Hepatocyte (in vitro differentiated cells): ENCODE measurements at regions not wholly inside any gene's neighbourhood (a gene's known extent, or its start where the extent isn't known, plus 50 kb on each side); places are given as distances from the start of the nearest gene placed in this dataset.

Experiments used
- DNase-seq: peaks from one replicate; pipeline ENCODE4 v3.0.0-alpha.2; 2016; ENCODE audit warnings: low spot score
- H2AFZ ChIP-seq: fragments of 200-600 bp; sonication (generic); 2 replicates; pipeline ENCODE4 v1.6.0; 2016; ENCODE audit warnings: antibody characterized with exemption, mild to moderate bottlenecking
- H3K27ac ChIP-seq: fragments of 200-600 bp; sonication (generic); 2 replicates; pipeline ENCODE4 v1.5.1; 2016; ENCODE audit warnings: mild to moderate bottlenecking
- H3K27me3 ChIP-seq: fragments of 200-600 bp; sonication (generic); 2 replicates; pipeline ENCODE4 v1.6.1; 2016
- H3K36me3 ChIP-seq: fragments of 200-600 bp; sonication (generic); replicated peaks from 2 replicates; pipeline ENCODE4 v1.5.1; 2016; ENCODE audit warnings: low read depth; ENCODE audit not compliant: insufficient read depth
- H3K4me1 ChIP-seq: fragments of 200-600 bp; sonication (generic); 2 replicates; pipeline ENCODE4 v1.5.1; 2016; ENCODE audit warnings: mild to moderate bottlenecking, moderate library complexity; ENCODE audit not compliant: insufficient read depth
- H3K4me2 ChIP-seq: fragments of 200-600 bp; sonication (generic); 2 replicates; pipeline ENCODE4 v1.6.0; 2016
- H3K4me3 ChIP-seq: fragments of 200-600 bp; sonication (generic); 2 replicates; pipeline ENCODE4 v1.5.1; 2016; ENCODE audit warnings: mild to moderate bottlenecking
- H3K79me2 ChIP-seq: fragments of 200-600 bp; sonication (generic); 2 replicates; pipeline ENCODE4 v1.6.0; 2017; ENCODE audit warnings: mild to moderate bottlenecking
- H3K9me2 ChIP-seq: fragments of 200-600 bp; sonication (generic); replicated peaks from 2 replicates; pipeline ENCODE4 v1.6.0; 2017; ENCODE audit warnings: mild to moderate bottlenecking; ENCODE audit not compliant: insufficient read depth
- H3K9me3 ChIP-seq: fragments of 200-600 bp; sonication (generic); 2 replicates; pipeline ENCODE4 v1.5.1; 2016; ENCODE audit warnings: low read depth, mild to moderate bottlenecking
- H4K20me1 ChIP-seq: fragments of 200-600 bp; sonication (generic); 2 replicates; pipeline ENCODE4 v1.6.0; 2016; ENCODE audit warnings: mild to moderate bottlenecking; ENCODE audit not compliant: insufficient read depth, poor library complexity, severe bottlenecking
- CTCF ChIP-seq: fragments of 200-600 bp; sonication (generic); IDR thresholded peaks from 2 replicates; pipeline ENCODE4 v1.5.1; 2016; ENCODE audit warnings: antibody characterized with exemption, mild to moderate bottlenecking; ENCODE audit not compliant: poor library complexity
- EZH2 ChIP-seq: fragments of 200-600 bp; sonication (generic); IDR thresholded peaks from 2 replicates; pipeline ENCODE4 v1.6.1; 2016; ENCODE audit warnings: antibody characterized with exemption, mild to moderate bottlenecking, borderline replicate concordance
- EZH2phosphoT487 ChIP-seq: fragments of 200-600 bp; sonication (generic); IDR thresholded peaks from one replicate; pipeline ENCODE4 v1.6.1; 2018; ENCODE audit warnings: antibody characterized with exemption, mild to moderate bottlenecking, low read depth, moderate library complexity; ENCODE audit not compliant: unreplicated experiment, severe bottlenecking
- WGBS: methylation state at CpG from one replicate; pipeline ENCODE4 v1.1.6; 2016; ENCODE audit warnings: low lambda C conversion rate; ENCODE audit errors: missing lambda C conversion rate; 5-methylcytosine and 5-hydroxymethylcytosine counted together

DNA sequence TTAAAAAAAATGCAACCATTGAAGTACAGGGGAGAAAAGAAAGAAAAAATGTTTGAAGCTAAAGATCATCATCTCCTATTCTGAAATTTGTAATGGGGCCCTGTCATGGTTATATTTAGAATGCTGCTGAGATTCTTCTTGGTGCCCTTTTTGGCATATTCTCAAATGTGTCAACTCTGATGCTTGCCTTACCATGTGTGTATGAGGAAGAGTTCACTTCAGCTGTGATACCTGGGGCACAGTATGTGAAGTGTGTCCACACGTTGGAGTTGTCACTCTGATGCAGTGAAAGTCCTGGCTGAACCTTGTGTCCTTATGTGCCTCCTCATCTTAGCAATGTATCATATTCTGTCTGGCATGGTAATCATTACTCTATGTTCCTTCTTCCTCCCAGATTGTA, 377.9 kb downstream of the RAPGEF2 start:
- no peak for DNase-seq
- H3K9me3 ChIP-seq, result no peaks in the 10 kb centered on the region
- no peak overlapping the region for H3K4me3 ChIP-seq
- no peaks in the 10 kb centered on the region for H3K27me3 ChIP-seq
- no peak overlapping the region for H2AFZ ChIP-seq
- no peak overlapping the region for H3K27ac ChIP-seq
- H3K4me2 ChIP-seq, result no peak overlapping the region
- no peaks in the 10 kb centered on the region for H3K36me3 ChIP-seq
- H3K4me1 ChIP-seq, result no peaks in the 10 kb centered on the region
- H3K9me2 ChIP-seq, result no peaks in the 10 kb centered on the region
- TF ChIP-seq EZH2 (no peak), CTCF (no peak), EZH2phosphoT487 (no peak)
- H4K20me1 ChIP-seq, result no peaks in the 10 kb centered on the region
- H3K79me2 ChIP-seq, result no peaks in the 10 kb centered on the region
- 90% methylated on average over 1 of the region's 1 CpG for WGBS

DNA sequence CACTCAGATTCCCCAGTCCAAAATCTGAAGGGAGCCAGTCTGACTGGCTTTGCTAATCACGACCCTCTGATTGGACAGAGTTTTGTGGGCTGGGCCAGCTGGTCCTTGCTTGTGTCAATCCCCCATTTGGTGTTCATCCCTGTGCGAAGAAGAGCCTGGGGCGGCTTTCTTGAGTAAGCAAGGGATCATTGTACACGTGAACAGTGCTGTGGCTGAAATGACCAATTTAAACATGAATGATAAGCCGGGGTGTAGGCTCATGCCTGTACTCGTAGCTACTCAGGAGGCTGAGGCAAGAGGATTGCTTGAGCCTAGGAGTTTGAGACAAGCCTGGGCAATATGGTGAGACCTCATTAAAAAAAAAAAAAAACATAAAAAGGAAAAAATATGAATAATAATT, 379.1 kb downstream of the RAPGEF2 start:
- H3K4me1 ChIP-seq, result no peaks in the 10 kb centered on the region
- no peaks in the 10 kb centered on the region for H3K27me3 ChIP-seq
- H3K36me3 ChIP-seq, result no peaks in the 10 kb centered on the region
- no peak overlapping the region for H3K4me3 ChIP-seq
- DNase-seq, result no peak
- no peaks in the 10 kb centered on the region for H3K9me2 ChIP-seq
- H4K20me1 ChIP-seq, result no peaks in the 10 kb centered on the region
- no peak overlapping the region for H3K4me2 ChIP-seq
- WGBS, result 87% methylated on average over 6 of the region's 6 CpGs
- no peak overlapping the region for H3K27ac ChIP-seq
- H2AFZ ChIP-seq, result no peak overlapping the region
- H3K79me2 ChIP-seq, result no peaks in the 10 kb centered on the region
- TF ChIP-seq EZH2phosphoT487 (no peak), CTCF (no peak), EZH2 (no peak)
- no peaks in the 10 kb centered on the region for H3K9me3 ChIP-seq

DNA sequence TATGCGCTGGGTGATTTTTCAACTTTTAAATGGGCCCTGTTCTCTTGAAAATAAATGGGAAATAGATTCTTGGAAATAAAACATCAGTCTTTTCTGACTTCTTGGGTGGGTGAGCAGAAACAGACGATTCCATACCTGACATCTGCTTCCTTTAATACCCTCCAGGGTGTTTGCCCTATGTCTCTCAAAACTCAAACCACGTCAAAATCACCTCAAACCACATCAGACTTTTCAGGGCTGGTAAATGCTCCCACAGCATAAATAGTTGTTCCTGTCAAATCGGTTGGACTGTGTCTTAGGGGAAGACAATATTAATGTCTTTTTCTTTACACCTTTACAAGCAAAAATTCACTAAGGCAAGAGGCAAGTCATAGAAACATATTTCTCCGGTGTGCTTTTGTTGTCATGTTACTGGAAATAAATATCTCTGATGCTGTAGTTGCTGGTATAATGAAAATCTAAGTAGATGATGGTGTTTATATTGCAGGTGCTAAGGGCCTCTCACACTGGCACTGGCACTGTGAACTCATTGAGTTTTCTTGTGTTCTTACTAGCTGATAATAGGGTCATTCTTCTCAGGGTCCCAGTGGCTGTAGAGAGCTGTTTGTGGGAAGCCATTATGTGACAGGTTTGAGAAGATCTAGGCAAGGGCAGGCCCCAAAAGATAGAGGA, 380.4 kb downstream of the RAPGEF2 start:
- 82% methylated on average over 5 of the region's 5 CpGs for WGBS

More for the DNA sequence above, 380.4 kb downstream of the RAPGEF2 start:
- Histone ChIP-seq H3K36me3 (no peaks in the 10 kb centered on the region), H3K9me2 (no peaks in the 10 kb centered on the region), H3K79me2 (no peaks in the 10 kb centered on the region), H3K4me3 (no peak overlapping the region), H2AFZ (no peak overlapping the region), H4K20me1 (no peaks in the 10 kb centered on the region), H3K9me3 (no peaks in the 10 kb centered on the region), H3K27ac (no peak overlapping the region), H3K27me3 (no peaks in the 10 kb centered on the region), H3K4me1 (peaks cover 3% of the 10 kb centered on the region), H3K4me2 (no peak overlapping the region)
- TF ChIP-seq CTCF (no peak), EZH2 (no peak), EZH2phosphoT487 (no peak)
- no peak for DNase-seq
